CD4-positive, alpha-beta T cell treated with Interleukin-4 for 1 hour (primary cell): ENCODE measurements at regions not wholly inside any gene's neighbourhood (a gene's known extent, or its start where the extent isn't known, plus 50 kb on each side); places are given as distances from the start of the nearest gene placed in this dataset.
"Not testable (repeated sequence)": the region's sequence is repeated elsewhere in the genome, so short reads cannot be mapped to it uniquely, and the experiment has no call there.

Experiments
- DNase-seq, 2 donors: peaks; one replicate each; pipeline ENCODE4 v3.0.0-alpha.2; 2020 to 2022

- DNase-seq, result peak; percentile 59 to 64
Measured at GRCh38 chr7:3094701-3095445, 51.2 kb upstream of the CARD11 start.

GRCh38 chr7:3097734-3098133 is 54.1 kb upstream of the CARD11 start:
- no peak for DNase-seq

GRCh38 chr7:3102159-3102558 is 58.5 kb upstream of the CARD11 start:
- DNase-seq, result no peak

- DNase-seq, result peak in 1 of 2 donors; percentile 36
Measured at GRCh38 chr7:3103614-3104398, 60.1 kb upstream of the CARD11 start.

- DNase-seq, result no peak
Measured at GRCh38 chr7:3105856-3106255, 62.2 kb upstream of the CARD11 start.

GRCh38 chr7:3106361-3106826 is 62.7 kb upstream of the CARD11 start:
- DNase-seq, result peak in 1 of 2 donors; percentile 20

- no peak for DNase-seq
Measured at GRCh38 chr7:3107228-3107763, 63.6 kb upstream of the CARD11 start.

- DNase-seq, result no peak
Measured at GRCh38 chr7:3107889-3108570, 64.4 kb upstream of the CARD11 start.

GRCh38 chr7:3109311-3109915 is 65.7 kb upstream of the CARD11 start:
- no peak for DNase-seq

- peak; percentile 16 to 32 for DNase-seq
Measured at GRCh38 chr7:3112479-3113134, 68.9 kb upstream of the CARD11 start.

- DNase-seq, result no peak
Measured at GRCh38 chr7:3114917-3115316, 71.2 kb upstream of the CARD11 start.

GRCh38 chr7:3117081-3117480 is 73.4 kb upstream of the CARD11 start:
- DNase-seq, result no peak

- peak in 1 of 2 donors; percentile 25 for DNase-seq
Measured at GRCh38 chr7:3117488-3118231, 74.0 kb upstream of the CARD11 start.

- DNase-seq, result not testable (repeated sequence)
Measured at GRCh38 chr7:3119352-3119927, 75.8 kb upstream of the CARD11 start.

- DNase-seq, result no peak
Measured at GRCh38 chr7:3119963-3120362, 76.3 kb upstream of the CARD11 start.

- peak; percentile 35 to 72 for DNase-seq
Measured at GRCh38 chr7:3120513-3120912, 76.8 kb upstream of the CARD11 start.

- DNase-seq, result no peak
Measured at GRCh38 chr7:3128857-3129490, 85.3 kb upstream of the CARD11 start.

- DNase-seq, result no peak
Measured at GRCh38 chr7:3133811-3134385, 90.2 kb upstream of the CARD11 start.

- DNase-seq, result no peak
Measured at GRCh38 chr7:3134745-3135144, 91.1 kb upstream of the CARD11 start.

- DNase-seq, result no peak
Measured at GRCh38 chr7:3135626-3136025, 92.0 kb upstream of the CARD11 start.
